K562 (cell line): ENCODE measurements at regions not wholly inside any gene's neighbourhood (a gene's known extent, or its start where the extent isn't known, plus 50 kb on each side); places are given as distances from the start of the nearest gene placed in this dataset.

Source experiments
- BACH1 ChIP-seq: fragments of 200-800 bp; sonication (Bioruptor generic); IDR thresholded peaks from 2 replicates; pipeline ENCODE4 v1.6.1; 2016; ENCODE audit warnings: missing genetic modification characterization, missing compliant biosample characterization
- CEBPG ChIP-seq, 3 experiments: fragments of 200-800 bp in 1 of 3; sonication (Bioruptor generic) in 1 of 3; sonication (generic) in 1 of 3; formaldehyde crosslinking in 1 of 3; IDR thresholded peaks in 2 of 3; conservative IDR thresholded peaks in 1 of 3; 2 replicates each; pipeline versions ENCODE4 v1.6.1 to v1.8.0; 2016 to 2022; ENCODE audit warnings: missing compliant biosample characterization in 2 of 3, missing genetic modification characterization in 2 of 3, mild to moderate bottlenecking in 1 of 3, missing genetic modification reagents in 1 of 3
- GABPA ChIP-seq: fragments of 200-800 bp; sonication (Bioruptor generic); conservative IDR thresholded peaks from 2 replicates; pipeline ENCODE4 v1.6.1; 2016; ENCODE audit warnings: low read depth, missing genetic modification characterization, missing compliant biosample characterization
- GATA2 ChIP-seq: sonication (generic); formaldehyde crosslinking; IDR thresholded peaks from 2 replicates; pipeline ENCODE4 v1.4.0; 2020; ENCODE audit warnings: mild to moderate bottlenecking, missing genetic modification reagents
- MAFK ChIP-seq: IDR thresholded peaks from 2 replicates; pipeline ENCODE4 v1.6.1; 2011; ENCODE audit warnings: low read length, improper control_type of control experiment
- MTA2 ChIP-seq: fragments of 450-650 bp; IDR thresholded peaks from 2 replicates; pipeline ENCODE4 v1.6.1; 2016; ENCODE audit warnings: low read depth
- SIN3A ChIP-seq, 2 experiments: fragments of 150-350 bp in 1 of 2; IDR thresholded peaks; 2 replicates each; pipeline ENCODE4 v1.6.1; 2011 to 2016; ENCODE audit warnings: borderline replicate concordance in 2 of 2, low read depth in 2 of 2, low read length in 2 of 2, mild to moderate bottlenecking in 2 of 2, moderate library complexity in 2 of 2; ENCODE audit not compliant: control insufficient read depth in 1 of 2
- SREBF1 ChIP-seq: fragments of 150-350 bp; IDR thresholded peaks from 2 replicates; pipeline ENCODE4 v1.6.1; 2014; ENCODE audit warnings: antibody characterized with exemption, low read depth, low read length, borderline replicate concordance
- SREBF2 ChIP-seq: sonication (generic); formaldehyde crosslinking; IDR thresholded peaks from 2 replicates; pipeline ENCODE4 v1.4.0; 2020; ENCODE audit warnings: mild to moderate bottlenecking, missing genetic modification reagents
- ZBTB33 ChIP-seq: sonication (generic); formaldehyde crosslinking; IDR thresholded peaks from 2 replicates; pipeline ENCODE4 v1.8.1; 2023; ENCODE audit warnings: mild to moderate bottlenecking, missing genetic modification reagents
- ZNF253 ChIP-seq: fragments of 250-450 bp; sonication (Bioruptor Pico); conservative IDR thresholded peaks from 2 replicates; pipeline ENCODE4 v1.6.1; 2021; ENCODE audit warnings: mild to moderate bottlenecking
- TF ChIP-seq, protein P1 (sequence below), 3 experiments: IDR thresholded peaks in 2 of 3; conservative IDR thresholded peaks in 1 of 3; 2 replicates each; pipeline ENCODE4 v1.5.1; 2011 to 2012; ENCODE audit warnings: low read length in 3 of 3, mild to moderate bottlenecking in 3 of 3, control low read depth in 2 of 3, improper control_type of control experiment in 1 of 3, inconsistent platforms in 1 of 3, low read depth in 1 of 3, mixed read lengths in 1 of 3, moderate library complexity in 1 of 3; ENCODE audit not compliant: insufficient read depth in 2 of 3

DNA sequence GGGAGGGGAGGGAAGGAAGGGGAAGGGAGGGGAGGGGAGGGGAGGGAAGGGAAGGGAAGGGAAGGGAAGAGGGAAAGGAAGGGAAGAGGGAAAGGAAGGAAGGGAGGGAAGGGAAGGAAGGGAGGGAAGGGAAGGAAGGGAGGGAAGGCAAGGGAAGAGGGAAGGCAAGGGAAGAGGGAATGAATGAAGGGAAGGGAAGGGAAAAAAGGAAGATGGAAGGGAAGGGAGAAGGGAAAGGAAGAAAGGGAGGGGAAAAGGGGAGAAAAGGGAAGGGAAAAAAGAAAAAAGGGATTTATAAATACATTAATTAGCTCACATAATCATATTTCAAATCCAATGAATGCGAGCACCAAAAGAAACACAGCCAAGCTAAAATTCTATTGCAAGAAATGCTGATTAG is 202.9 kb upstream of the LRRTM4 start:
- TF ChIP-seq, protein P1, sequence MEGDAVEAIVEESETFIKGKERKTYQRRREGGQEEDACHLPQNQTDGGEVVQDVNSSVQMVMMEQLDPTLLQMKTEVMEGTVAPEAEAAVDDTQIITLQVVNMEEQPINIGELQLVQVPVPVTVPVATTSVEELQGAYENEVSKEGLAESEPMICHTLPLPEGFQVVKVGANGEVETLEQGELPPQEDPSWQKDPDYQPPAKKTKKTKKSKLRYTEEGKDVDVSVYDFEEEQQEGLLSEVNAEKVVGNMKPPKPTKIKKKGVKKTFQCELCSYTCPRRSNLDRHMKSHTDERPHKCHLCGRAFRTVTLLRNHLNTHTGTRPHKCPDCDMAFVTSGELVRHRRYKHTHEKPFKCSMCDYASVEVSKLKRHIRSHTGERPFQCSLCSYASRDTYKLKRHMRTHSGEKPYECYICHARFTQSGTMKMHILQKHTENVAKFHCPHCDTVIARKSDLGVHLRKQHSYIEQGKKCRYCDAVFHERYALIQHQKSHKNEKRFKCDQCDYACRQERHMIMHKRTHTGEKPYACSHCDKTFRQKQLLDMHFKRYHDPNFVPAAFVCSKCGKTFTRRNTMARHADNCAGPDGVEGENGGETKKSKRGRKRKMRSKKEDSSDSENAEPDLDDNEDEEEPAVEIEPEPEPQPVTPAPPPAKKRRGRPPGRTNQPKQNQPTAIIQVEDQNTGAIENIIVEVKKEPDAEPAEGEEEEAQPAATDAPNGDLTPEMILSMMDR (IDR thresholded peaks at IDR 0.05 in 2 of 3, conservative IDR thresholded peaks at IDR 0.05 in 1 of 3; ENCODE audit: insufficient read depth in 2 of 3, low read depth in 1 of 3, low read length in 3 of 3), result no peak
- TF ChIP-seq CEBPG (CRISPR knock-in tag; IDR thresholded peaks at IDR 0.05) (no peak), CEBPG (tag; conservative IDR thresholded peaks at IDR 0.05 in 1 of 2, IDR thresholded peaks at IDR 0.05 in 1 of 2) (no peak), ZBTB33 (CRISPR knock-in tag) (no peak), GATA2 (no peak), SREBF2 (no peak), GABPA (tag) (no peak), MTA2 (no peak), SREBF1 (no peak), SIN3A (IDR thresholded peaks at IDR 0.05; ENCODE audit: borderline replicate concordance in 2 of 2, control insufficient read depth in 1 of 2, low read depth in 2 of 2, low read length in 2 of 2) (no peak), ZNF253 (CRISPR knock-in tag) (no peak), MAFK (no peak), BACH1 (tag) (no peak)
